Muscle layer of duodenum (tissue), 2 donors: ENCODE measurements at regions not wholly inside any gene's neighbourhood (a gene's known extent, or its start where the extent isn't known, plus 50 kb on each side); places are given as distances from the start of the nearest gene placed in this dataset.
"Not testable (repeated sequence)": the region's sequence is repeated elsewhere in the genome, so short reads cannot be mapped to it uniquely, and the experiment has no call there.

Source experiments
- H3K27ac ChIP-seq: one replicate; pipeline ENCODE4 v1.7.0; 2013; ENCODE audit warnings: mild to moderate bottlenecking, low read length
- H3K27me3 ChIP-seq: one replicate; pipeline ENCODE4 v1.7.0; 2013; ENCODE audit warnings: low read depth, mild to moderate bottlenecking, control low read depth, low read length
- H3K36me3 ChIP-seq, 2 donors: one replicate each; pipeline ENCODE4 v1.7.0; 2013; ENCODE audit warnings: low read length in 2 of 2, control low read depth in 1 of 2, mild to moderate bottlenecking in 1 of 2; ENCODE audit not compliant: insufficient read depth in 2 of 2, control insufficient read depth in 1 of 2
- H3K4me1 ChIP-seq, 2 donors: one replicate each; pipeline ENCODE4 v1.7.0; 2013; ENCODE audit warnings: low read length in 2 of 2, mild to moderate bottlenecking in 2 of 2, control low read depth in 1 of 2, moderate library complexity in 1 of 2; ENCODE audit not compliant: insufficient read depth in 2 of 2, control insufficient read depth in 1 of 2
- H3K4me3 ChIP-seq, 2 donors: one replicate each; pipeline ENCODE4 v1.7.0; 2013; ENCODE audit warnings: low read length in 2 of 2, low read depth in 1 of 2, mild to moderate bottlenecking in 1 of 2
- H3K9me3 ChIP-seq, 2 donors: one replicate each; pipeline ENCODE4 v1.7.0; 2013; ENCODE audit warnings: low read length in 2 of 2, control low read depth in 1 of 2, mild to moderate bottlenecking in 1 of 2; ENCODE audit not compliant: control insufficient read depth in 1 of 2
- donor health status: healthy.

DNA sequence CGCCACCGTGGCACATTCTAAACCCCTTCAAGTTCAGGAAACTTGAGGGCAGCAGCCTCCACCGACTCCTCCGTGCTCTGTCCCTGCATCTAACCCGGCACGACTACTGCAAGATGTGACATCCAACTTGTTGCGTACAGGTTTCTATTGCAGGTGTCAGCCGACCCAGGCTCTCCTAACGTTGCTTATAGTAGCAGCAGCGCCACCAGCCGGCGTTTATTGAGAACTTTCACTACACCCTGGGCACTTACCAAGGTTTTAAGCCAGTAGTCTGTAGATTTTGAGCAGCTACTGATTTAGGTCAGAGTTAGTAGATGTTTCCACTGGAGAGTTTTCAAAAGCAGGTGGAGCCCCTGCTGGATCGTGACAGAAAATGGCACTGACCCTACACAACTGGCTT, 200.6 kb upstream of the PRKX start:
- not testable (repeated sequence) for H3K9me3 ChIP-seq, H3K4me3 ChIP-seq, H3K27ac ChIP-seq

GRCh38 chrX:3911012-3911411, 197.6 kb upstream of the PRKX start:
- H3K27ac ChIP-seq, H3K4me3 ChIP-seq, H3K9me3 ChIP-seq, H3K4me1 ChIP-seq, H3K27me3 ChIP-seq, H3K36me3 ChIP-seq: not testable (repeated sequence)

More for the DNA sequence above, 200.6 kb upstream of the PRKX start:
- H3K4me1 ChIP-seq, H3K27me3 ChIP-seq, H3K36me3 ChIP-seq: not testable (repeated sequence)

- not testable (repeated sequence) for H3K9me3 ChIP-seq, H3K27me3 ChIP-seq, H3K4me3 ChIP-seq, H3K36me3 ChIP-seq, H3K27ac ChIP-seq, H3K4me1 ChIP-seq
Measured at GRCh38 chrX:3910611-3911010, 197.2 kb upstream of the PRKX start.

DNA sequence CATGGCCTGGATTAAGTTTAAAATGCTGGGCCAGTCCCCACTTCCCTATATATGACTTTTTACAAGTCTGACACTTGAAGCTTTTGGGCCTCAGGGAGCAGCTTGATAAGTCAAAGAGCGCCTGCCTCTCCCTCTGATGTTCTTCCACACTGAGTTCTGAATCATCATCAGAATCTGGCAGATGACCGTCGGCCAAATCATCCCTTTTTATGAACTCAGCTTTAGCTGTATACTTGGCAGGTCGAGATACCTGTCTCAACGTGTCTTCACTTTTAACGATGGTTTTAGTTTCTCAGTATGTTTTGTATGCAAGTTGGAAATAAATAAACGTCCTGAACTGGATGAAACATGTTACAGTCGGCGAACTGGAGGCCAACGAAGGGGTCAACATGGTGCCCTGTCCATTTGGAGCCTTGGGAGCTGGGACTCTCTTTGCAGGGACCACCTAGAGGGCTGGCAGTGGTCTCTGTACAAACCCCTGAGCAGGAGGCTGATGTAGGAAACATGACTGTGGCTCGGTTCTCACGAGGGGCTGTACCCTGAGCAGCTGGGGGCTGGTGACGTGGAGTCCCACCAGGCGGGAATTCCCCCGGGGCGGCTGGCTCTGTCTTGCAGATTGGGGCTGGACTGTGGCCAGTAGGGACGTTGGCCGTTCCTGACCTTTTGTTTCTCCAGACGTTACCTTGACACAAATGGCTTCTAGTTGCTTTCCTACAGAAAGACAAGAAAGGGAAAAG, 192.2 kb upstream of the PRKX start:
- H3K9me3 ChIP-seq, H3K36me3 ChIP-seq, H3K27me3 ChIP-seq, H3K27ac ChIP-seq, H3K4me3 ChIP-seq, H3K4me1 ChIP-seq: not testable (repeated sequence)

DNA sequence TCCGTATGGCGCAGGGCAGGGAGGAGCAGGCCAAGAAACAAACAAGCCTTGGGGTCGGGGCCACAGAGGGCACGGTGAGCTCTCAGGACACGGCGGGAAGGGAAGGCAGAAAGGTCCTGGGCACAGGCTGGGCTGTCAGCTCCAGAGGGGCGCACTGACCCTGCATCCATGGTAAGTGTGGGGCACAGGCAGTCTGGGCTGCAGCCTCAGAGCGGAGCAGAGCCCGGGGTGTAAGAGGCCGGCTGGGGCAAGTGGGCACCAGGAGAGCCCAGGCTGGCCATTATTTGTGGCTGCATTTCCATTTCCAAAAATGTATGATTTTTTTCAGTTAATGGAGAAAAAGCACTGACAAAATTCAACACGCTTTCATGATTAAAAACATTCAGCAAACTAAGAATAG, 188.8 kb upstream of the PRKX start:
- not testable (repeated sequence) for H3K4me3 ChIP-seq, H3K4me1 ChIP-seq, H3K9me3 ChIP-seq, H3K27ac ChIP-seq, H3K36me3 ChIP-seq, H3K27me3 ChIP-seq

- not testable (repeated sequence) for H3K36me3 ChIP-seq, H3K9me3 ChIP-seq, H3K27me3 ChIP-seq, H3K4me1 ChIP-seq, H3K27ac ChIP-seq, H3K4me3 ChIP-seq
Measured at GRCh38 chrX:3896755-3897154, 183.3 kb upstream of the PRKX start.

GRCh38 chrX:3882553-3882920, 169.1 kb upstream of the PRKX start:
- H3K4me1 ChIP-seq, H3K4me3 ChIP-seq, H3K27ac ChIP-seq, H3K36me3 ChIP-seq, H3K27me3 ChIP-seq, H3K9me3 ChIP-seq: not testable (repeated sequence)

DNA sequence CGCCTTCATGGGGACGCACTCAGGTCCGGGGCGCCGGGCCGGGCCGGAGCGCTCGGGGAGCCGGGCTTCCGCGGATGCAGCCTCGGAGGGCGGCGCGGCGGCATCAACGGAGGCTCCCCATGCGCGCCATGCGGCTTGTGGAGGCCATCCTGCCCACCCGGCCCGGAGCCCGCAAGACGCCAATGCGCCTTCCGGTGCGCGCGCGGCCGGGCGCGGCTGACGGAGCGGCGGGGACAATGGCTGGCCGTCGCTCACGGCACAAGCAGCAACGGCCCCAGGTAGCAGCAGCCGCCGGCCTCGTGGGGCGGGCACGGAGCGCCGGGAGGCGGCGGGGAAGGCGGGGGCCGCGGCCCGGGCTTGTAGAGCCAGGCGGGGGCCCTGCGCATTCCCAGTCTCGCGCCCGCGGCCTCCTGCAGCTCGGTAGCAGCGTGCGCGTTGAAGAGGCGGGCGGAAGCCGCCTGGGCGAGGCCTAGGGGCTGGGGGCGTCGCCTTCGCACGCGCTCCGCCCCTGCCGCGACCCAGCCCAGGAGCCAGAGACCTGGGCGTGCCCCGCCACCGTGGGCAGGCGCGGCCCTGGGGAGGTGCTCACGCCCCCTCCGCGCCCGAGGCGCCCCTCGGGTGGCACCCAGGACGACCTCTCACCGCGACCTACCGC, 168.6 kb upstream of the PRKX start:
- H3K27ac ChIP-seq, H3K4me3 ChIP-seq, H3K4me1 ChIP-seq, H3K36me3 ChIP-seq, H3K27me3 ChIP-seq, H3K9me3 ChIP-seq: not testable (repeated sequence)

DNA sequence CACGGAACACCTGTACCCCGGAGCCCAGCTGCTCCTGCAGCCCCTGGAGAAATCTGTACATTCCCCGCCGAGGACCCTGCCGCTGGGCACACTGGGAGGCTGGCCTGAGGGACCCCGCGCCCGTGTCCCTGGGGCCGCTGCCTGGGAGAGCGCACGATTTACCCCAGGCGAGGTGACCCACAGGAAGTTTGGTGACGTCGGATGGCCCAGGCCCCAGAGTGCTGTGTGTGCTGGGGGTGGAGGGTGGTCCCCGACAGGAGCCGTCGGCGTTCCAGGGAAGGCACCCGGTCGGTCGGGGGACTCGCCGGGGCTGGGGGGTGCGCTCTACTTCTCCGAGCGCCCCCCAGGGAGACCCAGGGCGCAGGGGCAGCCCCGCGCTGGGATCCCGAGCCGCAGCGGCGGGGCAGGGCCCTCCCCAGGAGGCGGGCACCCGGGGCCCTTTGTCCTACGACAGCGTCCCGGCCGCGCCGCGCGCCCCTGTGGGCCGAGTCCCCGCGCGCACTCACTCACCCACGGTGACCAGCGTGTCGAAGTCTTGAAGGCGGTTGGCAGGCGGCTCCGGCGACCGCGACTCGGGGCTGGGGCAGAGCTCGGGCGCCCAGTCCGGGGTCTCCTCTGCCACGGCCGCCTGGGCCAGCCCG, 167.9 kb upstream of the PRKX start:
- not testable (repeated sequence) for H3K36me3 ChIP-seq, H3K4me3 ChIP-seq, H3K27me3 ChIP-seq, H3K27ac ChIP-seq, H3K9me3 ChIP-seq, H3K4me1 ChIP-seq

DNA sequence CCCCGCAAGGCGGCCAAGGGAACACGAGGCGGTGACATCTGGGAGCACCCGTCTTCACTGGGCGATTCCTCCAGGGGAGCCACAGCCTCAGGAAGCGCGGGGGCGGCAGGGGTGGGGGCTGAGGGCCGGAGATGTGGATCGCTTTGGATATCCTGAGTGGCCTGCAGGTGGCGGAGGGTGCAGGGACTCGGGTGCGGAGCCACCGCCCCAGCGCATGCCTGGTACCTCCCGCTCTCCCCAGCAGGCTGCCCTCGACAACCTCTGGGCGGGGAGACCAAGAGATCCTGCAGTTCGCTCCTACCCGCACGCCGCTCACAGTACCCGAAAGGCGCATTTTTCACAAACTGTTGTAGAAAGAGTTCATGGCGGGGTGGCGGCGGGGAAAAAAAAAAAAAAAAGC, 162.9 kb upstream of the PRKX start:
- H3K9me3 ChIP-seq, H3K36me3 ChIP-seq, H3K4me3 ChIP-seq, H3K4me1 ChIP-seq, H3K27ac ChIP-seq, H3K27me3 ChIP-seq: not testable (repeated sequence)

DNA sequence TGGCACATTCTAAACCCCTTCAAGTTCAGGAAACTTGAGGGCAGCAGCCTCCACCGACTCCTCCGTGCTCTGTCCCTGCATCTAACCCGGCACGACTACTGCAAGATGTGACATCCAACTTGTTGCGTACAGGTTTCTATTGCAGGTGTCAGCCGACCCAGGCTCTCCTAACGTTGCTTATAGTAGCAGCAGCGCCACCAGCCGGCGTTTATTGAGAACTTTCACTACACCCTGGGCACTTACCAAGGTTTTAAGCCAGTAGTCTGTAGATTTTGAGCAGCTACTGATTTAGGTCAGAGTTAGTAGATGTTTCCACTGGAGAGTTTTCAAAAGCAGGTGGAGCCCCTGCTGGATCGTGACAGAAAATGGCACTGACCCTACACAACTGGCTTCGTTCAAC, 162.2 kb upstream of the PRKX start:
- not testable (repeated sequence) for H3K4me1 ChIP-seq, H3K9me3 ChIP-seq, H3K36me3 ChIP-seq, H3K27me3 ChIP-seq, H3K27ac ChIP-seq, H3K4me3 ChIP-seq
